ENCODE measurements at regions not wholly inside any gene's neighbourhood (a gene's known extent, or its start where the extent isn't known, plus 50 kb on each side); places are given as distances from the start of the nearest gene placed in this dataset.
"Not testable (repeated sequence)": the region's sequence is repeated elsewhere in the genome, so short reads cannot be mapped to it uniquely, and the experiment has no call there.

- not testable (repeated sequence) for H3K27me3 Mint-ChIP-seq (ENCODE audit: insufficient read depth); H3K4me3 Mint-ChIP-seq; H3K9me3 Mint-ChIP-seq; DNase-seq; H3K4me1 Mint-ChIP-seq (ENCODE audit: low read depth); H3K36me3 Mint-ChIP-seq (ENCODE audit: low read depth); H3K27ac Mint-ChIP-seq
These were observed 814.8 kb downstream of the TMEM121 start for GRCh38 chr14:106341161-106341560.

GRCh38 chr14:106343626-106344025, 817.2 kb downstream of the TMEM121 start:
- Mint-ChIP-seq H3K4me1 (ENCODE audit: low read depth) (no peaks in the 10 kb centered on the region), H3K27ac (no peak overlapping the region), H3K36me3 (ENCODE audit: low read depth) (no peaks in the 10 kb centered on the region; the same call in 1 of the 2 replicates), H3K9me3 (peaks cover 24% of the 10 kb centered on the region), H3K27me3 (ENCODE audit: insufficient read depth) (0 out of 2 replicates have a peak, but pooled peaks cover 2% of the 10 kb centered on the region), H3K4me3 (no peak overlapping the region)
- DNase-seq, result no peak
- no peak for TF ChIP-seq CTCF (IDR thresholded peaks at IDR 0.05)

- not testable (repeated sequence) for H3K27me3 Mint-ChIP-seq (ENCODE audit: insufficient read depth); H3K36me3 Mint-ChIP-seq (ENCODE audit: low read depth); H3K27ac Mint-ChIP-seq; DNase-seq; H3K4me1 Mint-ChIP-seq (ENCODE audit: low read depth); H3K4me3 Mint-ChIP-seq
- peaks cover 24% of the 10 kb centered on the region for H3K9me3 Mint-ChIP-seq
These were observed 817.8 kb downstream of the TMEM121 start for GRCh38 chr14:106344065-106344614.

GRCh38 chr14:106344791-106345479, 818.6 kb downstream of the TMEM121 start:
- not testable (repeated sequence) for H3K27ac Mint-ChIP-seq; H3K27me3 Mint-ChIP-seq (ENCODE audit: insufficient read depth); H3K4me3 Mint-ChIP-seq

GRCh38 chr14:106346084-106346483, 819.7 kb downstream of the TMEM121 start:
- H3K4me3 Mint-ChIP-seq, result no peak overlapping the region
- H3K27ac Mint-ChIP-seq, result no peak overlapping the region
- H3K4me1 Mint-ChIP-seq (ENCODE audit: low read depth), result no peaks in the 10 kb centered on the region
- H3K9me3 Mint-ChIP-seq, result peaks cover 24% of the 10 kb centered on the region
- no peak for TF ChIP-seq CTCF (IDR thresholded peaks at IDR 0.05)
- H3K27me3 Mint-ChIP-seq (ENCODE audit: insufficient read depth), result no peaks in the 10 kb centered on the region
- no peaks in the 10 kb centered on the region; the same call in 1 of the 2 replicates for H3K36me3 Mint-ChIP-seq (ENCODE audit: low read depth)
- no peak for DNase-seq

More at GRCh38 chr14:106344791-106345479, 818.6 kb downstream of the TMEM121 start:
- H3K36me3 Mint-ChIP-seq (ENCODE audit: low read depth); H3K4me1 Mint-ChIP-seq (ENCODE audit: low read depth); DNase-seq: not testable (repeated sequence)
- H3K9me3 Mint-ChIP-seq, result peaks cover 24% of the 10 kb centered on the region

- H3K36me3 Mint-ChIP-seq (ENCODE audit: low read depth), result no peaks in the 10 kb centered on the region; the same call in 1 of the 2 replicates
- peaks cover 24% of the 10 kb centered on the region for H3K9me3 Mint-ChIP-seq
- H3K4me1 Mint-ChIP-seq (ENCODE audit: low read depth), result no peaks in the 10 kb centered on the region
- no peak for DNase-seq
- no peak overlapping the region for H3K27ac Mint-ChIP-seq
- H3K4me3 Mint-ChIP-seq, result no peak overlapping the region
- no peaks in the 10 kb centered on the region for H3K27me3 Mint-ChIP-seq (ENCODE audit: insufficient read depth)
- TF ChIP-seq CTCF (IDR thresholded peaks at IDR 0.05), result no peak
These were observed 820.3 kb downstream of the TMEM121 start for GRCh38 chr14:106346534-106347290.

GRCh38 chr14:106347291-106347778, 821.0 kb downstream of the TMEM121 start:
- Mint-ChIP-seq H3K27ac (no peak overlapping the region), H3K9me3 (peaks cover 24% of the 10 kb centered on the region), H3K27me3 (ENCODE audit: insufficient read depth) (no peaks in the 10 kb centered on the region), H3K4me3 (no peak overlapping the region), H3K4me1 (ENCODE audit: low read depth) (no peaks in the 10 kb centered on the region), H3K36me3 (ENCODE audit: low read depth) (no peaks in the 10 kb centered on the region; the same call in 1 of the 2 replicates)
- no peak for DNase-seq
- TF ChIP-seq CTCF (IDR thresholded peaks at IDR 0.05), result no peak
